K562 (cell line): ENCODE measurements at regions not wholly inside any gene's neighbourhood (a gene's known extent, or its start where the extent isn't known, plus 50 kb on each side); places are given as distances from the start of the nearest gene placed in this dataset.

Experiments
- ATAC-seq: fragments of 200-7000 bp; cut with Tn5 transposase; 3 replicates; pipeline ENCODE4 v1.9.1; 2020; ENCODE audit warnings: moderate library complexity
- BruUV-seq: library from RNA; stranded (reverse); fragments of 400-500 nt; replicated peaks from 2 replicates; lab custom pipeline; 2021; lab: Mats Ljungman, UMichigan
- CTCF ChIA-PET: fragments of 300-600 bp; formaldehyde crosslinking; extraction: SDS; loops from one replicate; lab custom pipeline; 2021; ENCODE audit warnings: low intra/inter-chr PET ratio; lab: Yijun Ruan, JAX
- POLR2A ChIA-PET: fragments of 300-600, 350-650 bp; sonication (Branson Sonifier 250); formaldehyde crosslinking; extraction: SDS; loops from one replicate; lab custom pipeline; 2021; ENCODE audit warnings: antibody characterized with exemption, inconsistent platforms; lab: Yijun Ruan, JAX
- DNase-seq, 4 experiments: peaks; one replicate each; pipeline versions ENCODE4 v3.0.0 to v3.0.0-alpha.2; 2011 to 2018; ENCODE audit warnings: low spot score in 3 of 4, mixed read lengths in 3 of 4; ENCODE audit errors: extremely low read depth in 1 of 4
- FAIRE-seq: peaks from 2 replicates; lab custom pipeline; 2011; peaks lifted over from hg19 to GRCh38; lab: Jason Lieb, UNC
- H2AFZ ChIP-seq: 2 replicates; pipeline ENCODE4 v1.6.0; 2011; ENCODE audit warnings: low read depth, low read length, control low read depth, inconsistent platforms
- H3K27ac ChIP-seq: fragments of 200-600 bp; 3 replicates; pipeline ENCODE4 v1.8.0; 2011; ENCODE audit warnings: low read depth, mild to moderate bottlenecking, control low read depth, inconsistent platforms, low read length, moderate library complexity, mixed read lengths; ENCODE audit errors: extremely low read depth
- H3K27me3 ChIP-seq, 2 experiments: fragments of 300-600 bp in 1 of 2; 2 replicates in 1 of 2; 3 replicates in 1 of 2; pipeline versions ENCODE4 v1.6.0 to v1.8.0; 2011; ENCODE audit warnings: inconsistent platforms in 2 of 2, low read length in 2 of 2, mild to moderate bottlenecking in 1 of 2, mixed read lengths in 1 of 2, moderate library complexity in 1 of 2; ENCODE audit not compliant: control insufficient read depth in 2 of 2, insufficient read depth in 2 of 2
- H3K36me3 ChIP-seq: fragments of 300-600 bp; 3 replicates; pipeline ENCODE4 v1.8.0; 2011; ENCODE audit warnings: mild to moderate bottlenecking, low read length, inconsistent platforms; ENCODE audit not compliant: control insufficient read depth, insufficient read depth
- H3K4me1 ChIP-seq, 2 experiments: fragments of 200-600 bp in 1 of 2; replicated peaks in 1 of 2; 2 replicates in 1 of 2; 3 replicates in 1 of 2; pipeline versions ENCODE4 v1.5.1 to v1.8.0; 2011; ENCODE audit warnings: inconsistent platforms in 2 of 2, low read length in 2 of 2, mild to moderate bottlenecking in 1 of 2, mixed read lengths in 1 of 2, moderate library complexity in 1 of 2; ENCODE audit not compliant: control insufficient read depth in 2 of 2, insufficient read depth in 2 of 2
- H3K4me2 ChIP-seq: 2 replicates; pipeline ENCODE4 v1.6.1; 2011; ENCODE audit warnings: low read length, control low read depth, inconsistent platforms, mixed read lengths; ENCODE audit not compliant: insufficient read depth
- H3K4me3 ChIP-seq: fragments of 200-600 bp; sonication (generic), shearing (Covaris generic); 2 replicates; pipeline ENCODE4 v1.5.1; 2016; ENCODE audit warnings: control low read depth, inconsistent platforms
- H3K79me2 ChIP-seq: fragments of 200-600 bp; 3 replicates; pipeline ENCODE4 v1.8.0; 2011; ENCODE audit warnings: low read length, inconsistent platforms; ENCODE audit not compliant: control insufficient read depth, insufficient read depth
- H3K9ac ChIP-seq, 2 experiments: 2 replicates each; pipeline versions ENCODE4 v1.6.0 to v1.6.1; 2011; ENCODE audit warnings: low read depth in 2 of 2, low read length in 2 of 2, control low read depth in 1 of 2, inconsistent platforms in 1 of 2, mild to moderate bottlenecking in 1 of 2, mixed read lengths in 1 of 2; ENCODE audit not compliant: insufficient read depth in 1 of 2
- H3K9me1 ChIP-seq: one replicate; pipeline ENCODE4 v1.6.0; 2011; ENCODE audit warnings: inconsistent platforms, mild to moderate bottlenecking, low read length, moderate library complexity; ENCODE audit not compliant: control insufficient read depth, insufficient read depth
- H3K9me3 ChIP-seq: replicated peaks from 2 replicates; pipeline ENCODE4 v1.5.1; 2011; ENCODE audit warnings: low read depth, low read length, inconsistent platforms; ENCODE audit not compliant: control insufficient read depth, insufficient read depth
- H4K20me1 ChIP-seq: replicated peaks from 2 replicates; pipeline ENCODE4 v1.6.1; 2011; ENCODE audit warnings: low read length, inconsistent platforms, mixed read lengths; ENCODE audit not compliant: control insufficient read depth, insufficient read depth
- ASH1L ChIP-seq: fragments of 450-650 bp; IDR thresholded peaks from 2 replicates; pipeline ENCODE4 v1.6.1; 2018; ENCODE audit warnings: borderline replicate concordance, mild to moderate bottlenecking, low read depth; ENCODE audit not compliant: partially characterized antibody
- SLC30A9 ChIP-seq: fragments of 250-450 bp; sonication (Bioruptor Pico); IDR thresholded peaks from 2 replicates; pipeline ENCODE4 v1.8.0; 2022; ENCODE audit warnings: mild to moderate bottlenecking, moderate library complexity
- ZNF280A ChIP-seq: fragments of 450-650 bp; IDR thresholded peaks from 2 replicates; pipeline ENCODE4 v1.6.1; 2018; ENCODE audit warnings: mild to moderate bottlenecking, low read depth; ENCODE audit not compliant: partially characterized antibody
- WGBS: fragments of 100-300 bp; shearing (Covaris generic); methylation state at CpG from one replicate; pipeline ENCODE4 v1.1.6; 2016; ENCODE audit warnings: low coverage, mixed read lengths; ENCODE audit not compliant: insufficient coverage; ENCODE audit errors: missing lambda C conversion rate; 5-methylcytosine and 5-hydroxymethylcytosine counted together
- in situ Hi-C: fragments of 300-500 bp; cut with MboI; formaldehyde crosslinking; loops from 4 replicates; pipeline ENCODE4 v1.15.0; 2018; ENCODE audit warnings: inconsistent platforms, mixed read lengths
- intact Hi-C: fragments of 100-400 bp; cut with micrococcal nuclease; formaldehyde crosslinking; loops from 2 replicates; pipeline ENCODE4 v1.14.2; 2022

GRCh38 chr2:175430236-175430635 lies 248.7 kb upstream of the ATP5MC3 start:
- no peaks in the 10 kb centered on the region for H3K9me1 ChIP-seq
- H3K9ac ChIP-seq, result no peak overlapping the region
- FAIRE-seq (no peak), ATAC-seq (no peak), DNase-seq (no peak)
- CTCF ChIA-PET, result no interaction called here
- 0% methylated on average over 1 of the region's 1 CpG for WGBS
- no peaks in the 10 kb centered on the region for H3K9me3 ChIP-seq
- no peak for TF ChIP-seq SLC30A9
- TF ChIP-seq ASH1L, result no peak
- TF ChIP-seq ZNF280A, result no peak
- no peaks in the 10 kb centered on the region for H3K36me3 ChIP-seq
- H3K27me3 ChIP-seq, result peaks cover 10 to 13% of the 10 kb centered on the region in 2 experiments
- in situ Hi-C loops (no loop called here), intact Hi-C loops (no loop called here)
- H3K79me2 ChIP-seq, result no peaks in the 10 kb centered on the region
- BruUV-seq, result no TSS peak
- H3K4me2 ChIP-seq, result no peak overlapping the region
- H3K4me3 ChIP-seq, result no peak overlapping the region
- H4K20me1 ChIP-seq, result no peaks in the 10 kb centered on the region
- H3K4me1 ChIP-seq, result no peaks in the 10 kb centered on the region
- POLR2A ChIA-PET, result interaction anchor here (2.4 kb wide), 1 partner anchor 12 kb away, joined by 9 read pairs; no protein-coding TSS in a partner anchor
- no peak overlapping the region for H2AFZ ChIP-seq
- no peak overlapping the region for H3K27ac ChIP-seq
